GM19240 (cell line): ENCODE measurements at regions not wholly inside any gene's neighbourhood (a gene's known extent, or its start where the extent isn't known, plus 50 kb on each side); places are given as distances from the start of the nearest gene placed in this dataset.
"Not testable (repeated sequence)": the region's sequence is repeated elsewhere in the genome, so short reads cannot be mapped to it uniquely, and the experiment has no call there.

Experiments
- DNase-seq: peaks from one replicate; pipeline ENCODE4 v3.0.0; 2011; ENCODE audit warnings: low spot score; ENCODE audit not compliant: insufficient read length

DNA sequence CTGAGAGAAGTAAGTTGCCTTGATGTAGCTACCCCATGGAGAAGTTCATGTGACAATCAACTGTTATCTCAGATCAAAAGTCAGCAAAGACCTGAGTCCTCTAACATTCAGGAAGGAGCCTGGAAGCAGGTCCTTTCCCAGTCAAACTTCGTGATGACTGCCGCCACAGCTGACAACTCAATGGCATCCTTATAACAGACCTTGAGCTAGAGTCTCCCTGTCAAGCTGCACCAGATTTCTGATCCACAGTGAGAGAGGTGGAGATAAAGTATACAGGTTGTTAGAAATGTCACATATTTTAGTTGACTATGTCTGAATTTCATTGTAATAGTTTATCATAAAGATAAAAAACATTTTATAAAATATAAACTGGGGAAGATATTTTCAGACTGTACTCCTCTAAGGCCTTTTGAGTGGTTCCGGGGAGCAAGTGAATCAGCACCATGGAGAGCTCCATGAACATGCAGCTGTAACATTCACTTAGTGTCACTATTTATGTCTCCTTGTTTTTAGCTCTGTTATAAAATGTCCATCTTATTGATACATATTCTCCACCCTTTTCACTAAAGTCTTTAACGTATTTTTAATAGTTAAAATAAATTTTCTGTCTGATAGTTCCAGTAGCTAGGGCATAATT lies 1653.5 kb upstream of the AGA start:
- no peak for DNase-seq

DNA sequence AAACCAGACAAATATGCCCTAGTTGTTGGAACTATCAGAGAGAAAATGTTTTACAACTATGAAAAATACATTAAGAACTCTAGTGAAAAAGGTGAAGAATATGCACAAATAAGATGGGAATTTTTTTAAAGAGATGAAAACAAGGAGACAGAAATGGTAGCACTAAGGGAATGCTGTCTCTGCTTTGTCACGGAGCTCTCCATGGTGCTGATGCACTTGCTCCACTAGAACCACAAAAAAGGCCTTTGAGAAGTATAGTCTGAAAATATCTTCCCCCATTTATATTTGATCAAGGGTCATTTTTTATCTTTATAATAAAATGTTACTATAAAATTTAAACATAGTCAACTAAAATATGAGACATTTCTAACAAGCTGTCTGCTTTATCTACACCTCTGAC lies 1655.5 kb upstream of the AGA start:
- DNase-seq: no peak

DNA sequence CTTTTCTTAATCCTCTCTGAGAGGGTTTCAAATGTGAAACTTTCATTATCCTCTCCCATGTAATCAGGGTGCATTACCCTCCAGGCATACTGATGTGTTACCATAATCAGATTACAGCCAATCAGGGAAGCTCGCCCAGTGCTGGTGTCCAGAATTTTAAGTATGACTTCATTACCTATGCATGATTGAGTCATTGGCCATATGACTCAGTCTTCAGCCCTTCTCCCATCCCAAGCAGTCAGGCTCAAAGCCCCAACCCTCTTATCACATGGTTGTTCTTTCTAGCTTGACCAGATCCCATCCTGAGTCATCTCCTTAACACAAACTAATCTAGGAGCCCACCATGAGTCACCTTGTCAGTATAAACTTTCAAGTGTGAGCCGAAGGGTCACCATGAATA lies 1668.1 kb upstream of the AGA start:
- no peak for DNase-seq

DNA sequence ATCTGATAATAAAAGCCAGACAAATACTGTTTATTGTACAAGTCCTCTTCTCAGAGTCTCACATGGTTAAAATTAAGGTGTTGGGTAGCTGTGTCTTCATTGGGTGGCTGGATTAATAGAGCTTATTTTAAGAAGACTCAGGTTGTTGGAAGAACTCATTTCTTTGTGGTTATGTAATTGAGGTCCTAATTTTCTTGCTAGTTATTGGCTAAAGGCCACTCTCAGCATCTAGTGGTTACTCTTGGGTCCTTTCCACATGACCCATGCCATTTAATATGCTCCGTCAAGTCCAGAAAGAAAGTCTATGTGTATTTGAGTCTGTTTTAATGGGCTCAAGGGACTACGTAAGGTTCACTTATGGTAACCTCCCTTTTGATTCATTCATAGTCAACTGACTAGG lies 1668.6 kb upstream of the AGA start:
- DNase-seq: no peak

DNA sequence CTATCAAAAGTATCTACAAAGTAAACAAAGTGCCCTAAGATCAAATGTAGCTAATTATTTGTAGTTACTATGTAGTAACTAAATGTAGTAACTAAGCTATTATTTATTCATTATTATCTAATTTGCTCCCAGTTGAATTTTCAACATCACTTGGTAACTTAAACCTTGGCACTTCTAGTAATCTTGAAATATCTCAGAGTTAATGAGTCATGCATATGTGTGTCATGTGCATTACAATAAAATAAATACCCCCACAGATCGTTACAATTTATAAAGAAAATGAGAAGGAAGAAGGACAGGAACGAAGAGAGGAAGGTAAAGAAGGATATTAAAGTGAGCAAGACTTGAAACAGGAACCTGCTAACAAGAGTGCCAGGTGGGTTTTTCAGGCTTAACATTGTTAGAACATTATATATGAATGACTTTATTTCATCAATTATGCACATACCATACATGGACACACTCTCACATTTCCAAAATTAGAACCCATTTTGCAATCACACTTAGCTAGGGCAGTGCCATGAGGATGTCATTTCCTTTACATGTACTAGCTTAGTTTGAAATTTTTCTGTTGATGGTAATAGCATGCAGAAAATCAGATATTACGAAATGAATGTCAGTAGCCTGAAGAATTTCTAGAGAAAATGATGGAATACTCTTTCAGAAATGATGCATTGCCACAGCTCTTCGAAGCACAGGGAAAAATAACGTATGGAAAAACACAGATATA lies 1670.4 kb upstream of the AGA start:
- no peak for DNase-seq

DNA sequence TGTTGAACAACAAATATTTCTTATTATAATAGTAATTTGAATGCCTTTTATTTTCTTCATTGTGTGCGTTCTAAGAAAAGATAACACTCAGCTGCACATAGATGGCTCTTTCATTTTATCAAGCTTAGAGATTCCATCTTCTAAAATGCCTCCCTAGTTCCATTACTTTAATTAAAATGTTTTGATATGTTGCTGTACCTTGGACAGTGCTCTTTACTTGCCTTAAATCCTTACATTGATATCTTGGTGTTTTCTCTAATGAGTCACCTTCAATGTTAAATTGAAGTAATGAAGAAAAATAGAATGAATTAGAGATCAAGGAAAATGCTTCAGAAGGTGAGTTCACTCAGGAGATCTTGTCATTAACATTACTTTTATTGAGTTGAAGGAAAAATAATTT lies 1672.4 kb upstream of the AGA start:
- no peak for DNase-seq

DNA sequence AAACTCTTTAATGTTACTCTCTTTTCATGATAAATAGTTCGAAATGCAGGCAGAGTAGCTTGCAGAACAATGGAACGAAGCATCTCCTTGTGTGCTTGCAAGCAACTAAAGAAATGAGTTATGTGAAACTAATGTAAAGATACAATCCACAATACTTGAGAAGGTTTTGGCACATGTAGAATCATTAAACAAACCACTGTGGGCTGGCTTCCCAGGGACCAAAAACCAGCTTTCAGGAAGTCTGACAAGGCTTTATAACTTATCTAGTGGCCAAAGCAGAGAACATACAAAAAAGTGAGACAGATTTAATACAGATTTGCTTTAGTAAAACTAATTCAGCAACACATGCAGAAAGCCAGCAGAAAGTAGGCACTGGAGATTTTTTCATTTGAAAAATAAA lies 1673.8 kb upstream of the AGA start:
- DNase-seq: no peak

DNA sequence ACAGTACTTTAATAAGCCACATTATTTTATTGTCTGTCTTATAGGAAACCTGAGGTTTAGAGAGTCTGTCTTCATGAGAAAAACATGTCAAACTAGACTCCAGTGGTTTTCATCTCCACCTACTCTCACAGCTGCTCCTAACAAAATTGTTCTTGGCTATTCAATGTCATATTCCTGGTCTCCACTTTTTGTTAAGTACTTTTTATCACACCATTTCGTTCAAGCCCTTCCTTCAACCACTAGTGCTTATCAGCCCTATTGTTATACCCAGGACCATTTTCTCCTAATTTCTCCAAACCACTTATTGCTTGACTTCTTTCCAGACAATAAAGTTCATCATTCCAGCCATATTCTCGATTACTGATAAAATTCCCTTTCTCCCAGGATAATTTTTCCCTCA lies 1674.3 kb upstream of the AGA start:
- DNase-seq: no peak

DNA sequence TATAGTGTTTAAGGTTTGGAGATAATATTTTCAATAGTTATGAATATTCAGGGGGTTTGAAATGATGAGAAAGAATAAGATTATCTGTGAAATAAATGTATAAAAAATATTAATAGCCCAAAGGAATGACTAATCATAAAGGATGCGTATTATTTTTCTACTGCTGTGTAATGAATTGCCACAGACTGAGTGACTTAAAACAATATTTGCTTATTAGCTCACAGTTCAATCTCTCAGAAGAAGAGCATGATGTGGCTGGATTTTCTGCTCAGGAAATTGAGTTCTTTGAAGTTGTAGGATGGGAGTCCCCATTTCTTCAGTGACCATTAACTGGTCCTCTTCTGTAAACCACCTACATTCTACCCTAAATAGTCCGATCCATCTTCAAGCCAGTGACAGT lies 1680.8 kb upstream of the AGA start:
- DNase-seq: no peak

DNA sequence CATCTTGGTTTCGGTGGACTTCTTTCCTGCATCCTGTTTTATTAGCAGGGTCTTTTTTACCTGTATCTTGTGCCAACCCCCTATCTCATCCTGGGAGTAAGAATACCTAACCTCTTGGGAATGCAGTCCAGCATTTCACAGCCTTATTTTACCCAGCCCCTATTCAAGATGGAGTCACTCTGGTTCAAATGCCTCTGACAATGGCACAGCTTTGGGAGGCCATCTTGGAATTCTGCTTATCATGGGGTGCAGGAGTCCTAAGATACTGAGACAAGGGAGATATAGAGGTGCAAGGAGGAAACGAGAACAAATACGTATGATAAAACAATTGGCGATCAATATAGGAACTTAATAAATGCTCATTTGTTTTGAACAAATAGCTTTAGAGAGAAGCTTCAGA lies 1682.2 kb upstream of the AGA start:
- no peak for DNase-seq

DNA sequence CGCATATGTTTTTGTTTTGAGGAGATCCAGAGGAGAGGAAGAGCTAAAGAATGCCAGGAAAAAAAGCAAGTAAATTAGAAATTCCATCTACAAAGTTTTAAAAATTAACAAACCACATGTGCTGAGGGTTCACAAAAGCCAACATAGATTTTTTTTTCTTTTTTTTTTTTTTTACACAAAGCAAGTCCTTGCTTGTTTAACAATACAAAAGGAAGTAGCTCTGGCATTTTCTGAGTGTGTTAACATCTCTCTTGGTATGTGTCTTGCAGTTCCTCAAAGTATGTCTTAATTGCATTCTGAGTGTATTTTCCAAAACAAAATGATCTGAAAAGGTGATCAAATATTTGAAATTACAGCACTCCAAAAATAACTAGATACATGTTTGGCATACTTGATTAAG lies 1682.7 kb upstream of the AGA start:
- no peak for DNase-seq

DNA sequence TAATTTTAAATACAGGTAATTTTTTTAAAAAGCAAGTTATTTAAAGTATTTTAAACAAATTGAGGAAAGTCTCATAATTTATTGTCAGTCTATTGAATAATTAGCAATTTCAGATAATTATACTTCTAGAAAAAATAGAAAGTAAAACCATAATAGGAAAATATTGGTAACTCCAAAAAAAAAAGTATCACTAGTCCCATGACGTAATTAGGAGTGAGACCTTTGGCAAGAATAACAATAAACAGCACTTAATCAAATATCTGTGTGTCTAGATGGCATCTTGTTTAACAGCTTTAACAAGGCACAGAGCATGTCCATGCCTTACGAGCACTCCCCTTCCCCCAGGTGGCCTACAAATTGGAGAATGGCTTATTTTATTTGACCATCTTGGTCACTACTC lies 1683.6 kb upstream of the AGA start:
- DNase-seq: no peak

DNA sequence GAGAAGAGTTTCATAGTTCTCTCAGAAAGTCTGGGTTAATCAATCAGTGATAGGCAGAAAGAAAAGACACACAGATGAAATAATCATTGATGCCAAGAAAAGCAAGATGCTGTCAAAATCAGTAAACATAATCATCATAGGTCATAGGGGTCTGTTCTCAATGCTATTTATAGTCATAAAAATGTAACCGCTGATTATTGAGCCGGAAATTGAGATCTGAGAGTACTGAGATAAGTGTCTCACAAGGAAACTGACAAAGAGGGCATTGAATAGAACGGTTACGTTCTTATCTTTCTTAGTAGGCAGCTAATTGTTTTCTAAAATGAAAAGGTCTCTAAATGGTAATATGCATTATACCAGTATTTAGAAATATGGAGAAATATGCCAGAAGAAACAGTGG lies 1686.1 kb upstream of the AGA start:
- DNase-seq: no peak

DNA sequence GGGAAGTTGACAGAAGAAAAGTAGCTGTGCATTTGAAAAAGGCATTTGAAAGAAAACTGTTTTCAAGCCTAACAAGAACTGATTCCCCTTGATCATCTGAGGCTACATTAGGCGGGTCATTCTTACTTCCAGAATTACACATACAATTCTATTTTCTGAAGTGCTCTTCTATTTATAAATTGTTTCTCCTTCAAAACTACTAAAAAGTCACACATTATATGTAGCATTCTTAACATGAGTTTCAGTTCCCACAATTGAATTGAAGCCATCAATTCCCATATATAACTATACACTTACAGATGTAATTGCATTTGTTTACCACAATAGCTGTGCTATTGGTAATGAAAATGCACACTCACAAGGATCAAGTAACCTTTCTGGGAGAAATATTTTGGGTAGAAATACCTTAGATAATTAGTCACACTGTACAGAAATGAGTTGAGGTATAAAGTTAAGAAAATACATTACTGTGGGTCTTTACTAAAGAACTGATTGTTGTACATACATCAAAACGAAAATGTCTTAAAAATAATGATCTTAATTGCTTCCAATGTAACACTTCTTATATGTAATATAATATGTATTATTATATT lies 1688.0 kb upstream of the AGA start:
- no peak for DNase-seq

DNA sequence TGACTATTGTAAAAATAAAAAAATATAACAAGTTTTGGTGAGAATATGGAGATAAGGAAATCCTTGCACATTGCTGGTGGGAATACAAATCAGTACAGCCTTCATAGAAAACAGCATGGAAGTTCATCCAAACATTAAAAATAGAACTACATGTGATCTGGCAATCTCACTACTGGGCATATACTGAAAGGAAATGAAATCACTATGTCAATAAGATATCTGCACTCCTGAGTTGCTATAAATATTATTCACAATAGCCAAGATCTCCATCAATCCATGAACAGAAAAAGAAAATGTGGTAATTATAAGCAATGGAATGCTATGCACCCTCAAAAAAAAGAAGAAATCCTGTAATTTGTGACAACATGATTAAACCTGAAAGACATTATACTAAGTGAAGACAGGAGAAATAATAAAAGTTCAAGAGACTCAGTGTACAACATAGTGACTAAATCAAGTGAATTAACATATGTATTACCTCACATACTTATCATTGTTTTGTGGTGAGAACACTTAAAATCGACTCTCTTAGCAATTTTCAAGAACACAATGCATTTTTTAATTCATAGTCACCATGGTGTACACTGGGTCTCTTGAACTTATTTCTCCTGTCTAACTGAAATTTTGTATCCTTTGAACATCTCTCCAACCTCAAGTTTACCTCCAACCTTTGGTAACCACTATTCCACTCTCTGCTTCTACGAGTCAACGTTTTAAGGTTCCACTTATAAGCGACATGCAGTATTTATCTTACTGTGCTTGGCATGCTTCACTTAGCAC lies 1703.7 kb upstream of the AGA start:
- DNase-seq: no peak

DNA sequence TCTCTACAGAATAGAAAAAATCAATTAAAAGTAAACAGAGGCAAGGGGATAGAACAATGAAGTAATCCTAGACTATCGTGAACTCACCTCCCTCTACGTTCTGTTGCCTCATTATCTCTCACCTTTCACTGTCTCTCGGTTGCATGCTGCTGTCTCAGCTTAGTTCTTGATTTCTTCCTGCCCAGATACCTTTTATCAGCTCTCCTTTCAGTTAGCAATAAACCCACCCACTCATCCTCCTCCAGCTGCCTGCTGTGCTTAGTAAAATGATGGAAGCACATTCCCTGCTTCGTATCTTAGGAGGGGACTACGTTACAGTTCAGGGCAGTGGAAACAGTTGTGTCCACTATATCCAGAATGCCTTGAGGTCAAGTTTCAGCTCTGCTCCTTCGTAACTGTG lies 1709.5 kb upstream of the AGA start:
- DNase-seq: no peak

DNA sequence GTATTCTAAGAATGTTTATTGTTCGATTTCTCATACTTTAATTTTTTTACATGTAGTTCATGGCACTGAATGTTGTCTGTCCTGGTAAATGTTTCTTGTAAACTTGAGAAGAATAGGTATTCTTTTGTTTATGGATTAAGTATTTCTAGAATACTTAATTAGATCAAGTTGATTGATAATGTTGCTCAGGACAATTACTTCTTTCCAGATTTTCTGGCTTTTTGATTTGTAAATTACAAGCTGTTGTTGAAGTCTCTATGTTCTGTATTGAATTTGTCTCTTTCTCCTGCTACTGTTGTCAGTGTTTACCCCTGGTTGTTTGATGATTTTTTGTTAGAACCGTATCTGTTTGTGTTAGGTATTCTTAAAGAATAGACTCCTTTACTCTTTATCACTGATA lies 1720.9 kb upstream of the AGA start:
- DNase-seq: no peak

DNA sequence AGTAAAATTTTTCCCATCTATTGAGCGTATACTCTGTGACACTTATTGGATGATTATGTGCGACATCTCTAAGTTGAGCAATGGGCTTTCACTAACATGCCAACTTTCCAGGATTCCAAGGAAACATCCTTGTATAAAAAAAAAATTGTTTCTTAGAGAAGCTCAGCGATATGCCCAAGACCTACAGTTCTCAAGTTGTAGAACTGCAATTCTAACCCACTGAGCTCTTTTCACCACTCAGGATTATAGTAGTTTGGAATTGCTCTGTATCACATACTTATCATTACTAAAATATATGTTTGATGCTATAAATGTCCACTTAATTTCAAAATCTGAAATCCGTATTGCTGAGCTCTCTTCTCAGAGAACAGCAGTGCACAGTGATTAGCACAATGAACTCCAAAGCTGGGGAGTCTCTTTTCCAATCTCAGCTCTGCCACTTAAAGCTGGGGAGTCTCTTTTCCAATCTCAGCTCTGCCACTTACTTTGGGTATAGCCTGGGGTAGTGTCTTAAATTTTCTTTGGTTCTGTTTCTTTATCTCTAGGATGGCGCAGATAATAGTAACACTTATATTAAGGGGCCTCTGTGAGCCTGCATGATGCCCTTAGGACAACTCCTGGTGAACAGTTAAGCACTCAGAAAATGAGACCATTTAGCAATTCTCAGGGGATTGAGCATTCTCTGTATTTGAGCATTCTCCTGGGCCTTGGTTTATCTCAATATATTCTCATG lies 1722.2 kb upstream of the AGA start:
- no peak for DNase-seq

DNA sequence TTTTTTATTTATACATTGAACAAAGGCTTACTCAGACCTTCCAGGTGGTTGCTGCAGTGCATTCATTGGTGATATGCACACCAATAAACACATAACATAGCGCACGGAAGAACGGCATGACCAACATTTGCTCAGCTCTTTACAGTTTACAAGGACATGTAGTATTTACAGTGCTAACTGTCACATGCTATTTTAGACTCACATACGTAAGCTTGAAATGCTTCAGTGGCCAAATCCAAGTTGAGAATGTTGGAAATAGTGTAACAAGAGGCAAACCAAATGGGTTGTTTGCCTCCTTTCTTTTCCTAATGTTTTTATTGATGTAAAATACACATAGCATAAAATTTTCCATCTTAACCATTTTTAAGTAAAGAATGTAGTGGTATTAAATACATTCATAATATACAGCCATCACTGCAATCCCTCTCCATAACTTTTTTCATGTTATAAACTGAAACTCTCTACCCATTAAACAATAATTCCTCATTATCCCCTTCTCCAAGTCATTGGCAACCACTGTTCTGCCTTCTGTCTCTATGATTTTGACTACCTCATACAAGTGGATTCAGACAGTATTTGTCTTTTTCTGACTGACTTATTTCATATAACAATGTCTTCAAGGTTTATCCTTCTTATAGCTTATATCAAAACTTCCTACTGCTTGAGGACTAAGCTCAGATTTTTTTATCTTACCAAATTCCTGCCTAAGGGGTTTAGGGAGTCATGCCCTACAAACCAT lies 1722.9 kb upstream of the AGA start:
- no peak for DNase-seq

DNA sequence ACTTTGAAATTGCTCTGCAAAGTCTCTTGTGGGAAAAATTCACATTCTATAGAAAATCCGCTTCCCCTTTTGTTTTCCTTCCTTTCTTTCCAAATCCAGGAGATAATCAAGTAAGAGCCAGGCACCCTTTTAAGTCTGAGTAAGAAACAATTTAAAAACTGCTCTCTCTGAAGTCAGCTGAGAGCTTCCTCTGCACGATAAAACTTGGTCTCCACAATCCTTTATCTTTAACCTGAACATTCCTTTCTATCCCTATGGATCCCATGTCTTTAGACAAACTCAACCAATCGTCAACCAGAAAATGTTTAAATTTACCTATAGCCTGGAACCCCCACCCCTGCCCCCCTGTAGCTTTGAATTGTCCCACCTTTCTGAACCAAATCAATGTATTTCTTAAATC lies 1723.6 kb upstream of the AGA start:
- DNase-seq: no peak

DNA sequence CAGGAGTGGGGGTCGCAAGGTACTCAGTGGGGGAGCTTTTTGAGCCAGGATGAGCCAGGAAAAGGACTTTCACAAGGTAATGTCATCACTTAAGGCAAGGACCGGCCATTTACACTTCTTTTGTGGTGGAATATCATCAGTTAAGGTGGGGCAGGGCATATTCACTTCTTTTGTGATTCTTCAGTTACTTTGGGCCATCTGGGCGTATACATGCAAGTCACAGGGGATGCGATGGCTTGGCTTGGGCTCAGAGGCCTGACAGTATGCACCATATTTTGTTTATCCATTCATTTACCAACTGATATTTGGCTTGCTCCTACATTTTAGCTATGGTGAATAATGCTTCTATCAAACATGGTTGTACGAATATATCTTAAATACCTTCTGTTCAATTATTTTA lies 1728.1 kb upstream of the AGA start:
- DNase-seq: not testable (repeated sequence)
